K562 (cell line): ENCODE measurements at regions not wholly inside any gene's neighbourhood (a gene's known extent, or its start where the extent isn't known, plus 50 kb on each side); places are given as distances from the start of the nearest gene placed in this dataset.
A peak's percentile ranks its signal among the peaks of the same experiment; 100 is the strongest.

Source experiments
- ATAC-seq: fragments of 200-7000 bp; cut with Tn5 transposase; 3 replicates; pipeline ENCODE4 v1.9.1; 2020; ENCODE audit warnings: moderate library complexity
- BruUV-seq: library from RNA; stranded (reverse); fragments of 400-500 nt; replicated peaks from 2 replicates; lab custom pipeline; 2021; lab: Mats Ljungman, UMichigan
- CTCF ChIA-PET: fragments of 300-600 bp; formaldehyde crosslinking; extraction: SDS; loops from one replicate; lab custom pipeline; 2021; ENCODE audit warnings: low intra/inter-chr PET ratio; lab: Yijun Ruan, JAX
- POLR2A ChIA-PET: fragments of 300-600, 350-650 bp; sonication (Branson Sonifier 250); formaldehyde crosslinking; extraction: SDS; loops from one replicate; lab custom pipeline; 2021; ENCODE audit warnings: antibody characterized with exemption, inconsistent platforms; lab: Yijun Ruan, JAX
- DNase-seq, 4 experiments: peaks; one replicate each; pipeline versions ENCODE4 v3.0.0 to v3.0.0-alpha.2; 2011 to 2018; ENCODE audit warnings: low spot score in 3 of 4, mixed read lengths in 3 of 4; ENCODE audit errors: extremely low read depth in 1 of 4
- FAIRE-seq: peaks from 2 replicates; lab custom pipeline; 2011; peaks lifted over from hg19 to GRCh38; lab: Jason Lieb, UNC
- H2AFZ ChIP-seq: 2 replicates; pipeline ENCODE4 v1.6.0; 2011; ENCODE audit warnings: low read depth, low read length, control low read depth, inconsistent platforms
- H3K27ac ChIP-seq: fragments of 200-600 bp; 3 replicates; pipeline ENCODE4 v1.8.0; 2011; ENCODE audit warnings: low read depth, mild to moderate bottlenecking, control low read depth, inconsistent platforms, low read length, moderate library complexity, mixed read lengths; ENCODE audit errors: extremely low read depth
- H3K27me3 ChIP-seq, 2 experiments: fragments of 300-600 bp in 1 of 2; 2 replicates in 1 of 2; 3 replicates in 1 of 2; pipeline versions ENCODE4 v1.6.0 to v1.8.0; 2011; ENCODE audit warnings: inconsistent platforms in 2 of 2, low read length in 2 of 2, mild to moderate bottlenecking in 1 of 2, mixed read lengths in 1 of 2, moderate library complexity in 1 of 2; ENCODE audit not compliant: control insufficient read depth in 2 of 2, insufficient read depth in 2 of 2
- H3K36me3 ChIP-seq: fragments of 300-600 bp; 3 replicates; pipeline ENCODE4 v1.8.0; 2011; ENCODE audit warnings: mild to moderate bottlenecking, low read length, inconsistent platforms; ENCODE audit not compliant: control insufficient read depth, insufficient read depth
- H3K4me1 ChIP-seq, 2 experiments: fragments of 200-600 bp in 1 of 2; replicated peaks in 1 of 2; 2 replicates in 1 of 2; 3 replicates in 1 of 2; pipeline versions ENCODE4 v1.5.1 to v1.8.0; 2011; ENCODE audit warnings: inconsistent platforms in 2 of 2, low read length in 2 of 2, mild to moderate bottlenecking in 1 of 2, mixed read lengths in 1 of 2, moderate library complexity in 1 of 2; ENCODE audit not compliant: control insufficient read depth in 2 of 2, insufficient read depth in 2 of 2
- H3K4me2 ChIP-seq: 2 replicates; pipeline ENCODE4 v1.6.1; 2011; ENCODE audit warnings: low read length, control low read depth, inconsistent platforms, mixed read lengths; ENCODE audit not compliant: insufficient read depth
- H3K4me3 ChIP-seq: fragments of 200-600 bp; sonication (generic), shearing (Covaris generic); 2 replicates; pipeline ENCODE4 v1.5.1; 2016; ENCODE audit warnings: control low read depth, inconsistent platforms
- H3K79me2 ChIP-seq: fragments of 200-600 bp; 3 replicates; pipeline ENCODE4 v1.8.0; 2011; ENCODE audit warnings: low read length, inconsistent platforms; ENCODE audit not compliant: control insufficient read depth, insufficient read depth
- H3K9ac ChIP-seq, 2 experiments: 2 replicates each; pipeline versions ENCODE4 v1.6.0 to v1.6.1; 2011; ENCODE audit warnings: low read depth in 2 of 2, low read length in 2 of 2, control low read depth in 1 of 2, inconsistent platforms in 1 of 2, mild to moderate bottlenecking in 1 of 2, mixed read lengths in 1 of 2; ENCODE audit not compliant: insufficient read depth in 1 of 2
- H3K9me1 ChIP-seq: one replicate; pipeline ENCODE4 v1.6.0; 2011; ENCODE audit warnings: inconsistent platforms, mild to moderate bottlenecking, low read length, moderate library complexity; ENCODE audit not compliant: control insufficient read depth, insufficient read depth
- H3K9me3 ChIP-seq: replicated peaks from 2 replicates; pipeline ENCODE4 v1.5.1; 2011; ENCODE audit warnings: low read depth, low read length, inconsistent platforms; ENCODE audit not compliant: control insufficient read depth, insufficient read depth
- H4K20me1 ChIP-seq: replicated peaks from 2 replicates; pipeline ENCODE4 v1.6.1; 2011; ENCODE audit warnings: low read length, inconsistent platforms, mixed read lengths; ENCODE audit not compliant: control insufficient read depth, insufficient read depth
- C11orf30 ChIP-seq: fragments of 450-650 bp; IDR thresholded peaks from 2 replicates; pipeline ENCODE4 v1.6.1; 2016; ENCODE audit warnings: low read depth, mild to moderate bottlenecking
- CREB3 ChIP-seq: fragments of 450-650 bp; conservative IDR thresholded peaks from 2 replicates; pipeline ENCODE4 v1.6.1; 2016; ENCODE audit warnings: missing genetic modification characterization, low read depth, mild to moderate bottlenecking, missing compliant biosample characterization, moderate library complexity
- ILF3 ChIP-seq: fragments of 450-650 bp; IDR thresholded peaks from 2 replicates; pipeline ENCODE4 v1.6.1; 2018; ENCODE audit warnings: antibody characterized with exemption, mild to moderate bottlenecking, moderate library complexity, borderline replicate concordance
- MAFF ChIP-seq: IDR thresholded peaks from 2 replicates; pipeline ENCODE4 v1.6.1; 2012; ENCODE audit warnings: low read length, improper control_type of control experiment
- MAFG ChIP-seq: fragments of 450-650 bp; conservative IDR thresholded peaks from 2 replicates; pipeline ENCODE4 v1.6.1; 2016; ENCODE audit warnings: missing genetic modification characterization, missing compliant biosample characterization
- MAFK ChIP-seq: IDR thresholded peaks from 2 replicates; pipeline ENCODE4 v1.6.1; 2011; ENCODE audit warnings: low read length, improper control_type of control experiment
- TFAM ChIP-seq: fragments of 250-450 bp; sonication (Bioruptor Pico); conservative IDR thresholded peaks from 2 replicates; pipeline ENCODE4 v1.5.0; 2021; ENCODE audit warnings: mild to moderate bottlenecking, moderate library complexity
- ZNF12 ChIP-seq: sonication (generic); formaldehyde crosslinking; IDR thresholded peaks from 2 replicates; pipeline ENCODE4 v1.4.0; 2020; ENCODE audit warnings: mild to moderate bottlenecking, missing genetic modification reagents
- ZNF316 ChIP-seq: fragments of 450-650 bp; IDR thresholded peaks from 2 replicates; pipeline ENCODE4 v1.6.1; 2016
- WGBS: fragments of 100-300 bp; shearing (Covaris generic); methylation state at CpG from one replicate; pipeline ENCODE4 v1.1.6; 2016; ENCODE audit warnings: low coverage, mixed read lengths; ENCODE audit not compliant: insufficient coverage; ENCODE audit errors: missing lambda C conversion rate; 5-methylcytosine and 5-hydroxymethylcytosine counted together
- in situ Hi-C: fragments of 300-500 bp; cut with MboI; formaldehyde crosslinking; loops from 4 replicates; pipeline ENCODE4 v1.15.0; 2018; ENCODE audit warnings: inconsistent platforms, mixed read lengths
- intact Hi-C: fragments of 100-400 bp; cut with micrococcal nuclease; formaldehyde crosslinking; loops from 2 replicates; pipeline ENCODE4 v1.14.2; 2022

DNA sequence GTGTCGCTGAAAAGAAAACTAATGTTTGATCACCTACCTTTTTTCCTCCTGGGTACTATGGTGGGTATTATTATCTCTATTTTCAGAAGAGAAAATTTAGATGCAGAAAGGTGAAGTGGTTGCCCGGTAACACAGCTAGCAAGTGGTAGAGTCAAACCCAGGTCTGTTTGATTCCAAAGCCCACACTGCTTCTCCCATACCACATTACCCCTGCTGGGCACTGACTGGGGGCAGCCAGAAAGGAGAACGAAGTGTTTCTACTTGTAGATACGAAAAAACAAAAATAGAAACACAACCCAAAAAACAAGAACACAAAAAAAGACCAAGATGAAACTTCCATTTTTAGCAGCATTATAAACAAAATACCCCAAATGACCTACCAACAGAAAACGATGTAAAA is 142.2 kb downstream of the SLC41A2 start:
- Histone ChIP-seq H3K4me2 (no peak overlapping the region), H3K27me3 (peaks cover 0 to 8% of the 10 kb centered on the region in 2 experiments; a peak in 2 of 5 replicates), H3K9ac (no peak overlapping the region), H3K4me3 (no peak overlapping the region), H3K9me3 (no peaks in the 10 kb centered on the region), H2AFZ (no peak overlapping the region), H3K4me1 (no peaks in the 10 kb centered on the region), H3K9me1 (no peaks in the 10 kb centered on the region), H3K79me2 (no peaks in the 10 kb centered on the region), H3K27ac (no peak overlapping the region), H4K20me1 (no peaks in the 10 kb centered on the region), H3K36me3 (no peaks in the 10 kb centered on the region)
- in situ Hi-C loops (no loop called here), intact Hi-C loops (no loop called here)
- FAIRE-seq (no peak), DNase-seq (no peak), ATAC-seq (no peak)
- TF ChIP-seq CREB3 (tag) (no peak), ZNF12 (no peak)
- POLR2A ChIA-PET: no interaction called here
- no TSS peak for BruUV-seq
- WGBS: 14% methylated on average over 5 of the region's 5 CpGs
- CTCF ChIA-PET: no interaction called here

- ChIA-PET POLR2A (interaction anchor here (0.5 kb wide), 1 partner anchor 26 kb away, joined by 3 read pairs; no protein-coding TSS in a partner anchor), CTCF (interaction anchor here (0.6 kb wide), 2 partner anchors 420 to 684 kb away, joined by 3 read pairs; no protein-coding TSS in a partner anchor)
- ATAC-seq: no peak
- in situ Hi-C loops: no loop called here
- Histone ChIP-seq H3K4me3 (no peak overlapping the region), H3K9me3 (no peaks in the 10 kb centered on the region), H2AFZ (no peak overlapping the region), H3K27me3 (peaks cover 0 to 8% of the 10 kb centered on the region in 2 experiments; a peak in 2 of 5 replicates), H3K9me1 (no peaks in the 10 kb centered on the region), H3K79me2 (no peaks in the 10 kb centered on the region), H3K27ac (no peak overlapping the region), H3K36me3 (no peaks in the 10 kb centered on the region), H3K4me1 (no peaks in the 10 kb centered on the region), H4K20me1 (no peaks in the 10 kb centered on the region), H3K4me2 (no peak overlapping the region), H3K9ac (no peak overlapping the region)
- intact Hi-C loops: no loop called here
- TF ChIP-seq ZNF316 (peak; percentile 91), MAFK (peak; percentile 79), MAFG (peak; percentile 86), ILF3 (no peak), TFAM (CRISPR knock-in tag) (no peak), C11orf30 (peak; percentile 81), MAFF (peak; percentile 86)
- 3% methylated on average over 3 of the region's 3 CpGs for WGBS
- DNase-seq: no peak
- BruUV-seq: no TSS peak
- no peak for FAIRE-seq
Observed at GRCh38 chr12:104814944-104815343, 143.1 kb downstream of the SLC41A2 start.
